ENCODE measurements at regions not wholly inside any gene's neighbourhood (a gene's known extent, or its start where the extent isn't known, plus 50 kb on each side); places are given as distances from the start of the nearest gene placed in this dataset.

DNA sequence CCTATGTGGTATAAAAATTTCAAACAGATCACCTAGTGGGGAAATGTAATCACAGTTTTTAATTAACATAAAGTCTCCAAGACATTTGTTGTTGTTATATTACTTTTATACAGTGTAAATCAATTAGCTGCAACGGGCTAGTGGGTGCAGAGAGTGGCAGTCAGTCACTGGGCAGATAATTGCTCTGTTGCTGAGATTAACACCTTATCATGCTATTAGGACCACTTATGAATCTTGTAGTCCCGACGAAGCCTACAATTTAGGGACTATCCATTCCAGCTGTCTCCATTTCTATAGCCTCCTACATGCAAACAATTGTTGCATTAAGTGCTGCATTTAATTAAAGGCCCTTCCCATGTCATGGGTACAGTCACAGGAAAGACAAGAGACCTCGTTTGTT lies 158.9 kb upstream of the PROX1 start:
- TF ChIP-seq, protein P1, sequence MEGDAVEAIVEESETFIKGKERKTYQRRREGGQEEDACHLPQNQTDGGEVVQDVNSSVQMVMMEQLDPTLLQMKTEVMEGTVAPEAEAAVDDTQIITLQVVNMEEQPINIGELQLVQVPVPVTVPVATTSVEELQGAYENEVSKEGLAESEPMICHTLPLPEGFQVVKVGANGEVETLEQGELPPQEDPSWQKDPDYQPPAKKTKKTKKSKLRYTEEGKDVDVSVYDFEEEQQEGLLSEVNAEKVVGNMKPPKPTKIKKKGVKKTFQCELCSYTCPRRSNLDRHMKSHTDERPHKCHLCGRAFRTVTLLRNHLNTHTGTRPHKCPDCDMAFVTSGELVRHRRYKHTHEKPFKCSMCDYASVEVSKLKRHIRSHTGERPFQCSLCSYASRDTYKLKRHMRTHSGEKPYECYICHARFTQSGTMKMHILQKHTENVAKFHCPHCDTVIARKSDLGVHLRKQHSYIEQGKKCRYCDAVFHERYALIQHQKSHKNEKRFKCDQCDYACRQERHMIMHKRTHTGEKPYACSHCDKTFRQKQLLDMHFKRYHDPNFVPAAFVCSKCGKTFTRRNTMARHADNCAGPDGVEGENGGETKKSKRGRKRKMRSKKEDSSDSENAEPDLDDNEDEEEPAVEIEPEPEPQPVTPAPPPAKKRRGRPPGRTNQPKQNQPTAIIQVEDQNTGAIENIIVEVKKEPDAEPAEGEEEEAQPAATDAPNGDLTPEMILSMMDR (conservative IDR thresholded peaks at IDR 0.05; ENCODE audit: low read depth, low read length): no peak
- no peak for TF ChIP-seq EZH2 (IDR thresholded peaks at IDR 0.05; ENCODE audit: low read length, unreplicated experiment)

All from PC-3 (cell line).